K562 (cell line): ENCODE measurements at regions not wholly inside any gene's neighbourhood (a gene's known extent, or its start where the extent isn't known, plus 50 kb on each side); places are given as distances from the start of the nearest gene placed in this dataset.
"Not testable (repeated sequence)": the region's sequence is repeated elsewhere in the genome, so short reads cannot be mapped to it uniquely, and the experiment has no call there.

Source experiments
- ARID2 ChIP-seq: fragments of 450-650 bp; IDR thresholded peaks from 2 replicates; pipeline ENCODE4 v1.6.1; 2017; ENCODE audit warnings: antibody characterized with exemption, mild to moderate bottlenecking
- ARID3A ChIP-seq: IDR thresholded peaks from 2 replicates; pipeline ENCODE4 v1.6.1; 2012; ENCODE audit warnings: low read depth, low read length, improper control_type of control experiment, borderline replicate concordance
- CEBPB ChIP-seq: fragments of 450-650 bp; IDR thresholded peaks from 2 replicates; pipeline ENCODE4 v1.6.1; 2016; ENCODE audit warnings: missing genetic modification characterization, missing compliant biosample characterization
- COPS2 ChIP-seq: fragments of 450-650 bp; conservative IDR thresholded peaks from 2 replicates; pipeline ENCODE4 v1.6.1; 2016; ENCODE audit warnings: mild to moderate bottlenecking, moderate library complexity
- CTCF ChIP-seq, 3 experiments: IDR thresholded peaks in 2 of 3; conservative IDR thresholded peaks in 1 of 3; 2 replicates each; pipeline ENCODE4 v1.5.1; 2011 to 2012; ENCODE audit warnings: low read length in 3 of 3, mild to moderate bottlenecking in 3 of 3, control low read depth in 2 of 3, improper control_type of control experiment in 1 of 3, inconsistent platforms in 1 of 3, low read depth in 1 of 3, mixed read lengths in 1 of 3, moderate library complexity in 1 of 3; ENCODE audit not compliant: insufficient read depth in 2 of 3
- E4F1 ChIP-seq: fragments of 250-450 bp; sonication (Bioruptor Pico); IDR thresholded peaks from 2 replicates; pipeline ENCODE4 v1.5.0; 2021; ENCODE audit warnings: mild to moderate bottlenecking, borderline replicate concordance
- GABPA ChIP-seq: fragments of 200-800 bp; sonication (Bioruptor generic); conservative IDR thresholded peaks from 2 replicates; pipeline ENCODE4 v1.6.1; 2016; ENCODE audit warnings: low read depth, missing genetic modification characterization, missing compliant biosample characterization
- HNRNPL ChIP-seq: fragments of 200-400 bp; formaldehyde crosslinking; IDR thresholded peaks from 2 replicates; pipeline ENCODE4 v1.6.1; 2017; ENCODE audit warnings: low read depth, mild to moderate bottlenecking, low read length
- HNRNPLL ChIP-seq: fragments of 200-400 bp; formaldehyde crosslinking; IDR thresholded peaks from 2 replicates; pipeline ENCODE4 v1.6.1; 2017; ENCODE audit warnings: low read length, low read depth, mild to moderate bottlenecking; ENCODE audit not compliant: poor library complexity, severe bottlenecking
- MYNN ChIP-seq, 2 experiments: sonication (generic); formaldehyde crosslinking in 1 of 2; IDR thresholded peaks; 2 replicates each; pipeline versions ENCODE4 v1.5.0 to v1.6.1; 2016 to 2020; ENCODE audit warnings: antibody characterized with exemption in 1 of 2, missing genetic modification reagents in 1 of 2
- PCBP1 ChIP-seq: fragments of 200-400 bp; formaldehyde crosslinking; IDR thresholded peaks from 2 replicates; pipeline ENCODE4 v1.6.1; 2018; ENCODE audit warnings: mild to moderate bottlenecking, low read depth, low read length; ENCODE audit not compliant: poor library complexity, severe bottlenecking
- TAF1 ChIP-seq: IDR thresholded peaks from 2 replicates; pipeline ENCODE4 v1.6.1; 2011; ENCODE audit warnings: mild to moderate bottlenecking, low read length, moderate library complexity; ENCODE audit not compliant: insufficient read depth, control insufficient read depth, severe bottlenecking; ENCODE audit errors: extremely low read depth
- TCF7 ChIP-seq: sonication (generic); IDR thresholded peaks from 2 replicates; pipeline ENCODE4 v1.6.1; 2016; ENCODE audit warnings: antibody characterized with exemption, borderline replicate concordance

GRCh38 chr2:125353542-125353941 lies 1302.4 kb upstream of the GYPC start:
- TF ChIP-seq E4F1; GABPA (tag); ARID3A; HNRNPLL; COPS2; PCBP1; TCF7; CTCF (IDR thresholded peaks at IDR 0.05 in 2 of 3, conservative IDR thresholded peaks at IDR 0.05 in 1 of 3; ENCODE audit: insufficient read depth in 2 of 3, low read depth in 1 of 3, low read length in 3 of 3); ARID2; CEBPB (tag); HNRNPL; MYNN (IDR thresholded peaks at IDR 0.05); MYNN (CRISPR knock-in tag; IDR thresholded peaks at IDR 0.05); TAF1: not testable (repeated sequence)
